ENCODE measurements at regions not wholly inside any gene's neighbourhood (a gene's known extent, or its start where the extent isn't known, plus 50 kb on each side); places are given as distances from the start of the nearest gene placed in this dataset.

GRCh38 chr3:9301091-9301490 is 51.6 kb upstream of the SRGAP3 start:
- no peak for DNase-seq

- DNase-seq: no peak
Measured at GRCh38 chr3:9301798-9302197, 52.4 kb upstream of the SRGAP3 start.

- peak; percentile 71 to 73 for DNase-seq
Measured at GRCh38 chr3:9302425-9303181, 53.2 kb upstream of the SRGAP3 start.

GRCh38 chr3:9308298-9308990 is 54.4 kb upstream of the THUMPD3 start:
- DNase-seq: no peak

- no peak for DNase-seq
Measured at GRCh38 chr3:9310043-9310442, 52.8 kb upstream of the THUMPD3 start.

GRCh38 chr3:9311228-9311627 is 51.6 kb upstream of the THUMPD3 start:
- DNase-seq: no peak
